T-cell (primary cell): ENCODE measurements at regions not wholly inside any gene's neighbourhood (a gene's known extent, or its start where the extent isn't known, plus 50 kb on each side); places are given as distances from the start of the nearest gene placed in this dataset.
"Not testable (repeated sequence)": the region's sequence is repeated elsewhere in the genome, so short reads cannot be mapped to it uniquely, and the experiment has no call there.

Source experiments
- ATAC-seq, 4 experiments: fragments of 200-7000 bp in 3 of 4; fragments of 150-1000 bp in 1 of 4; cut with Tn5 transposase; replicated peaks in 1 of 4; 1 replicate in 3 of 4; 2 replicates in 1 of 4; pipeline ENCODE4 v1.10.0; 2021; ENCODE audit warnings: moderate library complexity in 3 of 4, mild to moderate bottlenecking in 2 of 4, moderate number of reproducible peaks in 1 of 4
- CTCF ChIA-PET, 2 donors: fragments of 300-600 bp; sonication (Branson Sonifier 250); formaldehyde crosslinking; loops; one replicate each; lab custom pipeline; 2022; ENCODE audit warnings: antibody characterized with exemption in 2 of 2; lab: Charles Lee
- POLR2A ChIA-PET, 2 donors: fragments of 300-600 bp; sonication (Branson Sonifier 250); formaldehyde crosslinking; loops; one replicate each; lab custom pipeline; 2022; ENCODE audit warnings: antibody characterized with exemption in 2 of 2; lab: Charles Lee
- DNase-seq, 35 experiments: peaks; one replicate each; pipeline versions ENCODE4 v3.0.0 to v3.0.0-alpha.2; 2013 to 2023
- H3K27ac ChIP-seq: one replicate; pipeline ENCODE4 v1.5.1; 2013; ENCODE audit warnings: low read length
- H3K27me3 ChIP-seq, 2 experiments: replicated peaks in 1 of 2; 1 replicate in 1 of 2; 2 replicates in 1 of 2; pipeline versions ENCODE4 v1.6.1 to v1.7.0; 2013; ENCODE audit warnings: low read length in 1 of 2, mixed read lengths in 1 of 2; ENCODE audit not compliant: control insufficient read depth in 2 of 2, insufficient read depth in 2 of 2; ENCODE audit errors: extremely low read depth in 1 of 2
- H3K36me3 ChIP-seq, 2 donors: 1 replicate in 1 of 2; 2 replicates in 1 of 2; pipeline versions ENCODE4 v1.6.1 to v1.7.0; 2013; ENCODE audit warnings: low read length in 1 of 2; ENCODE audit not compliant: control insufficient read depth in 2 of 2, insufficient read depth in 1 of 2; ENCODE audit errors: extremely low read depth in 1 of 2
- H3K4me1 ChIP-seq, 2 experiments: 1 replicate in 1 of 2; 2 replicates in 1 of 2; pipeline versions ENCODE4 v1.6.1 to v1.7.0; 2013; ENCODE audit warnings: low read length in 2 of 2, mixed read lengths in 1 of 2; ENCODE audit not compliant: insufficient read depth in 2 of 2, control insufficient read depth in 1 of 2; ENCODE audit errors: extremely low read depth in 1 of 2
- H3K4me3 ChIP-seq, 2 donors: 1 replicate in 1 of 2; 2 replicates in 1 of 2; pipeline versions ENCODE4 v1.5.1 to v1.7.0; 2013; ENCODE audit warnings: mild to moderate bottlenecking in 2 of 2, low read length in 1 of 2, moderate library complexity in 1 of 2; ENCODE audit not compliant: control insufficient read depth in 1 of 2; ENCODE audit errors: extremely low read depth in 1 of 2
- H3K9me3 ChIP-seq: 2 replicates; pipeline ENCODE4 v1.7.0; 2013
- H3K27ac Mint-ChIP-seq, 2 donors: one replicate each; pipeline ENCODE4 v1.8.0; 2020 to 2021; ENCODE audit warnings: mild to moderate bottlenecking in 2 of 2, mixed read lengths in 2 of 2
- H3K27me3 Mint-ChIP-seq, 2 donors: one replicate each; pipeline ENCODE4 v1.8.0; 2021 to 2022; ENCODE audit warnings: mixed read lengths in 2 of 2
- H3K36me3 Mint-ChIP-seq: one replicate; pipeline ENCODE4 v1.8.0; 2021; ENCODE audit warnings: mixed read lengths
- H3K4me1 Mint-ChIP-seq, 3 donors: one replicate each; pipeline ENCODE4 v1.8.0; 2020 to 2022; ENCODE audit warnings: mixed read lengths in 3 of 3, mild to moderate bottlenecking in 1 of 3
- H3K4me3 Mint-ChIP-seq, 3 donors: one replicate each; pipeline ENCODE4 v1.8.0; 2020 to 2022; ENCODE audit warnings: mild to moderate bottlenecking in 3 of 3, mixed read lengths in 3 of 3, moderate library complexity in 3 of 3
- H3K9me3 Mint-ChIP-seq, 3 donors: one replicate each; pipeline ENCODE4 v1.8.0; 2020 to 2022; ENCODE audit warnings: mixed read lengths in 3 of 3
- WGBS: methylation state at CpG from one replicate; pipeline ENCODE4 v1.1.5; 2013; ENCODE audit warnings: missing lambda C conversion rate; ENCODE audit not compliant: insufficient coverage; 5-methylcytosine and 5-hydroxymethylcytosine counted together

DNA sequence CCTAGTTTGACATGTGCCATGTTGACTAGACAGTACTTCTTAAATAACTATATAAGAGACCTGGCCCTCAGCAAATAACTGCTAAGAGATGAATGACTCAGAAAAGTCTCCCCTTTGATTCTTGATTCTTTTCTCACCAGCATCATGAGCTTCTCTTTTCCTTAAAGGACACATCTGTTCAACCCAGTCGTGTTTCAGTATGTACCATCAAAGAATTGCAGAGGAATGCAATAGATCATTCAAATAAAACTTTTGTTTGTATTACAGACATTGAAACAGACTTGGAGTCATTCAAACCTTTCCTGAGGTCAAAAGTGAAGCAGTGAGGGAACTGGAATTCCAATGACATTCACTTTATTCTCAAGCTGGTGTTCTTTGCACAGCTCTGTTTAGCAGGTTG lies 598.3 kb upstream of the GHITM start:
- Histone ChIP-seq H3K36me3 (no peaks in the 10 kb centered on the region), H3K9me3 (no peaks in the 10 kb centered on the region), H3K27ac (no peak overlapping the region), H3K4me3 (no peak overlapping the region), H3K4me1 (no peaks in the 10 kb centered on the region), H3K27me3 (no peaks in the 10 kb centered on the region)
- no peak overlapping the region for H3K27ac Mint-ChIP-seq
- peaks cover 0 to 11% (median 0%) of the 10 kb centered on the region in 3 donors for H3K9me3 Mint-ChIP-seq
- H3K36me3 Mint-ChIP-seq = no peaks in the 10 kb centered on the region
- CTCF ChIA-PET = interaction anchor here in 1 of 2 donors (1.2 kb wide), 1 partner anchor 10 kb away, joined by 3 read pairs; no protein-coding TSS in a partner anchor
- no peaks in the 10 kb centered on the region for H3K27me3 Mint-ChIP-seq
- WGBS = no CpG with 5 or more reads among the region's 1 CpG
- H3K4me3 Mint-ChIP-seq = no peak overlapping the region
- POLR2A ChIA-PET = interaction anchor here in 1 of 2 donors (0.6 kb wide), 1 partner anchor 15 kb away, joined by 3 read pairs; no protein-coding TSS in a partner anchor
- no peaks in the 10 kb centered on the region for H3K4me1 Mint-ChIP-seq
- DNase-seq (no peak), ATAC-seq (no peak)

DNA sequence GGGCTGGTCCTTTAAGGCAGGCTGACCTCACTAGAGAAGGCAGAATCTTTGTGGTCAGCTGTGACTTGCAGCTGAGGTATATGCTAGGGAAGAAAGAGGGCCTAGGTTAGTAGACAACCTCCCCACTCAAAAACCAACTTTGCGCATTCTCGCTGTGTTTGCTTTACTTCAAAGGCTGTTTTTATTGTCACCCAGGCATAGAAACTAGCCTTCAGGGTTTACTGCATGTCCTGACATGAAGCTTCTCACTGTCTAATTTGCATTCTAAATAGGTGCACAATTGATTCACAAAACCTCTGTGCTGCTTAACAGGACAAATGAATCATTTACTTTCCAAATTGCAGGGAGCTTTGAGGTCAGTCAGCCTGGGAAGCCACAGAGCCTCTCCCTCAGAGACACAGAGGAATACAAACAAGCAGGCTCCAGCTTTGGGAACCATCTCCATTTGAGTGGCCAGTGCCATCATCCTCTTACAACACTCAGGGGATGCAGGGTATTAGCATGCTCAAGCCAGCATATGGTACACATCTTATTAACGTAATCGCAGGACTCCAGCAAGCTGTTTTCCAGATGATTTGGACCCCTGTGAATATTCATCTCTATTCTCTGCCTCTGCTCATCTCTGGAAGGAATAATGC lies 596.4 kb upstream of the GHITM start:
- no peak overlapping the region for H3K27ac ChIP-seq
- H3K27me3 ChIP-seq = no peaks in the 10 kb centered on the region
- no peak overlapping the region for H3K4me3 Mint-ChIP-seq
- H3K36me3 Mint-ChIP-seq = no peaks in the 10 kb centered on the region
- no peaks in the 10 kb centered on the region for H3K27me3 Mint-ChIP-seq
- no peaks in the 10 kb centered on the region for H3K4me1 ChIP-seq
- H3K9me3 Mint-ChIP-seq = peaks cover 0 to 8% (median 0%) of the 10 kb centered on the region in 3 donors
- H3K36me3 ChIP-seq = no peaks in the 10 kb centered on the region
- DNase-seq (no peak), ATAC-seq (no peak)
- WGBS = 93% methylated on average over 2 of the region's 4 CpGs
- H3K9me3 ChIP-seq = no peaks in the 10 kb centered on the region
- ChIA-PET POLR2A (no interaction called here), CTCF (no interaction called here)
- H3K4me1 Mint-ChIP-seq = no peaks in the 10 kb centered on the region
- H3K4me3 ChIP-seq = no peak overlapping the region
- no peak overlapping the region for H3K27ac Mint-ChIP-seq

DNA sequence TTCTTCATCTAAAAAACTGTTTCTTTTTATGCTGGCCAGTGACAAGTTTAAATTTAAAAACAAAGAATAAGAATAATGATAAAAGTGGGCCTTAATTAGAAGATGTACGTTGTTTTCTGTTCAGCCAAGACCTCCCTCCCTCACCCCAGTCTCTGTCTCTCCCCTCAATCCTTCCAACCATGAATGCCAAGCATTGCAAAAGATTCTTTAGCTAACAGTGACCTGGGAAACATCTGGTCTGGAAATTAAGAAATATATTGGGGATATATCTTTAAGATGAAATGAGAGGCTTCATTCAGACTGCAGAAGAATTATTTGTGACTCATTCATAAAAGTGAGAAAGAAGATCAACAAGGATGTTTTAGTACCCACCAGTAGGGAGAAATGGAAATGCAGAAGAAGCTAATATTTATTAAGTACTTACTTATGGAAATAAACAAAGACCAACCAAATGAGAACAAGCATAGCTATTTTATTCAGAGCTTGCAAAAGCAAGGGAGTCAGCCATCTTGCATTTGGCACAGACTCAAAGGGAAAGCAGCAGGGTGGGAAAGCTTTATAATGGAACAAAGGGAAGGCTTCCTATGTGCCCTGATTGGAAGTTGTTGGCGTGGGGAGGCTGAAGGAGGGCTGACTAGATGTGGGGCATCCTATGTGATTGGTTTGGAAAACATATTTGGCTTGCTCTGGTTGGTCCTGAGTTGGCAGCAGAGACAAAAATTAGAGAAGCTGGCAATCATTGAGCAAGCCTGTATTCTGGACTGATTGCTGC lies 595.4 kb upstream of the GHITM start:
- ATAC-seq (no peak), DNase-seq (no peak)
- no peak overlapping the region for H3K27ac ChIP-seq
- Mint-ChIP-seq H3K4me1 (no peaks in the 10 kb centered on the region), H3K36me3 (no peaks in the 10 kb centered on the region), H3K27ac (no peak overlapping the region), H3K27me3 (no peaks in the 10 kb centered on the region), H3K4me3 (no peak overlapping the region), H3K9me3 (peaks cover 0 to 11% (median 0%) of the 10 kb centered on the region in 3 donors)
- H3K9me3 ChIP-seq = no peaks in the 10 kb centered on the region
- H3K27me3 ChIP-seq = no peaks in the 10 kb centered on the region
- no peak overlapping the region for H3K4me3 ChIP-seq
- WGBS = 56% methylated on average over 1 of the region's 2 CpGs
- H3K4me1 ChIP-seq = no peaks in the 10 kb centered on the region
- no peaks in the 10 kb centered on the region for H3K36me3 ChIP-seq
- POLR2A ChIA-PET = no interaction called here
- CTCF ChIA-PET = no interaction called here

DNA sequence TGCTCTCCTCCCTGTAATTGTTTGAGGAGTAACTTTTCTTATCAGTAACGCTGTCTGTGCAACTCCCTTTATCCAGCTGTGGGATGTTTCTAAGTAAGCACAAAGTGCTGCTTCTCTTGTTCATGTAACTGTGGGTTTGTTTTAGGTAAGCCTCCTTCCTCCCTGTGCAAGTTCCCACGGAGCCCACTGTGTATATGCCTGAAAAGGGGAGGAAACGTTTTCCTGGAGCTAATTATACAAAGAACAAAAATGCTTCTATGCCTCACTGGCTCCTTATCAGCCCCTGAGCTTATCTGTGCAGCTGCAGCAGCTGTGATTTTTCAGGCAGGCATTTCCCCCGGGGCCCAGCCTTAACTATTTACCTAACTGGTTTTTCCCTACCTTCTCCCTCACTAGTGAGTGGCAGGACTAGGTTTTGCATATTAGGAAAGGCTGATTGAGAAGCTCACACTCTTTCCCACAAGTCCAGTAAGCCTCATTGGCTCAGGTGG lies 593.4 kb upstream of the GHITM start:
- peaks cover 0 to 3% (median 0%) of the 10 kb centered on the region in 3 donors for H3K9me3 Mint-ChIP-seq
- ChIA-PET POLR2A (interaction anchor here in 1 of 2 donors (0.6 kb wide), 1 partner anchor 514 kb away, joined by 3 read pairs; no protein-coding TSS in a partner anchor), CTCF (no interaction called here)
- no peaks in the 10 kb centered on the region for H3K27me3 Mint-ChIP-seq
- no peaks in the 10 kb centered on the region for H3K9me3 ChIP-seq
- H3K36me3 ChIP-seq = no peaks in the 10 kb centered on the region
- H3K4me3 Mint-ChIP-seq = no peak overlapping the region
- H3K4me1 Mint-ChIP-seq = no peaks in the 10 kb centered on the region
- no peak overlapping the region for H3K27ac ChIP-seq
- ATAC-seq (no peak), DNase-seq (no peak)
- H3K27ac Mint-ChIP-seq = no peak overlapping the region
- H3K27me3 ChIP-seq = no peaks in the 10 kb centered on the region
- WGBS = no CpG with 5 or more reads among the region's 4 CpGs
- no peaks in the 10 kb centered on the region for H3K36me3 Mint-ChIP-seq
- no peaks in the 10 kb centered on the region for H3K4me1 ChIP-seq
- H3K4me3 ChIP-seq = no peak overlapping the region

DNA sequence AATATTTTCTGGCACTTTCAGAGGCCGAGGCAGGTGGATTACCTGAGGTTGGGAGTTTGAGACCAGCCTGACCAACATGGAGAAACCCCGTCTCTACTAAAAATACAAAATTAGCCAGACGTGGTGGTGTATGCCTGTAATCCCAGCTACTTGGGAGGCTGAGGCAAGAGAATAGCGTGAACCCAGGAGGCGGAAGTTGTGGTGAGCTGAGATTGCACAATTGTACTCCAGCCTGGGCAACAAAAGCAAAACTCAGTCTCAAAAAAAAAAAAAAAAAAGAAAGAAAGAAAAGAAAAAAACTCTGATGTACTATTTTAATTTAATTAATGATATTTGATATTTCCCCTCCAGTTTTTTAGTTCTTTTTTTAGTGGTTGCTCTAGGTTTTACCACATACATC lies 588.1 kb upstream of the GHITM start:
- H3K4me1 ChIP-seq, H3K27me3 ChIP-seq, H3K4me3 ChIP-seq, H3K36me3 Mint-ChIP-seq, DNase-seq, H3K4me1 Mint-ChIP-seq, H3K9me3 ChIP-seq, H3K9me3 Mint-ChIP-seq, ATAC-seq, H3K4me3 Mint-ChIP-seq, H3K36me3 ChIP-seq, H3K27me3 Mint-ChIP-seq, H3K27ac Mint-ChIP-seq, H3K27ac ChIP-seq: not testable (repeated sequence)
- CTCF ChIA-PET = interaction anchor here in 1 of 2 donors (0.9 kb wide), 1 partner anchor 11 kb away, joined by 3 read pairs; no protein-coding TSS in a partner anchor
- POLR2A ChIA-PET = interaction anchor here in 1 of 2 donors (0.6 to 0.9 kb wide), 2 partner anchors 12 kb away, joined by 7 read pairs; no protein-coding TSS in a partner anchor
- WGBS = no CpG with 5 or more reads among the region's 5 CpGs

DNA sequence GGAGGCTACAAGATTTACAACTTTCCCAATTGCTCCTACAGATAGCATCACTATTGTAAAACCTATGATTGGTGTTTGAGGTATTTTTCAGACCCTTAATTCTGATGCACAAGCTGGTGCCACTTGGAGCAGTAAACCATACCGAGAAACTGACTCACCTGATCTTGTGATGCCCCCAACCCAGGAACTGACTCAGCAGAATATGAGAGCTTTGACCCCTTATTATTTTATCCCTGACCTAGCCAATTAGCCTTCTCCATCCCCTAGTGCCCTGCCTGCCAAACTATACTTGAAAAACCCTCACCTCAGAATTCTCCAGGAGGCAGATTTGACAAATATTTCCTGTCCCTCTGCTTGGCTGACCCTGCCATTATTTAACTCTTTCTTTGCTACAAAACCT lies 585.9 kb upstream of the GHITM start:
- Mint-ChIP-seq H3K36me3 (no peaks in the 10 kb centered on the region), H3K9me3 (peaks cover 0 to 11% (median under 1%) of the 10 kb centered on the region in 3 donors), H3K27me3 (no peaks in the 10 kb centered on the region), H3K27ac (no peak overlapping the region), H3K4me3 (no peak overlapping the region), H3K4me1 (no peaks in the 10 kb centered on the region)
- ChIA-PET CTCF (no interaction called here), POLR2A (no interaction called here)
- H3K27me3 ChIP-seq = no peaks in the 10 kb centered on the region
- no peaks in the 10 kb centered on the region for H3K9me3 ChIP-seq
- WGBS = no CpG with 5 or more reads among the region's 1 CpG
- no peak for ATAC-seq
- H3K4me3 ChIP-seq = no peak overlapping the region
- no peak overlapping the region for H3K27ac ChIP-seq
- no peaks in the 10 kb centered on the region for H3K4me1 ChIP-seq
- DNase-seq = no peak
- no peaks in the 10 kb centered on the region for H3K36me3 ChIP-seq
